ENCODE measurements at regions not wholly inside any gene's neighbourhood (a gene's known extent, or its start where the extent isn't known, plus 50 kb on each side); places are given as distances from the start of the nearest gene placed in this dataset.

DNA sequence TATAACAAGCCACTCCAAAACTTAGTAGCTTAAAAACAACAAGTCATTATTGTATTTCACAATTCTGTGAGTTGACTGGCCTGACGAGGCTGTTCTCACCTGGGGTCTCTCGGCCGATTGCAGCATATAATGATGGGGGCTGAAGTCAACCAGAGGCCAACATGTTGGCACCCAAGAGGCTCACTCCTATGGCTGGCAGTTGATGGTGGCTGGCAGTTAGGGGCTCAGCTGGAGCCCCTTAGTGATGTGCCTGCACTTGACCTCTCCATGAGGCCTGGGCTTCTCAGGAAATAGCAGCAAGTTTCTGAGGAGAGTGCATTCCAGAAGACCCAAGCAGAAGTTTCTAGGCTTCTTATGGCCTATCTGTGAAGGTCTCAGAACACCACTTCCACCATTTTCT, 459.4 kb downstream of the NPHP4 start:
- H3K9me3 ChIP-seq: no peaks in the 10 kb centered on the region
- no peak overlapping the region for H3K4me3 ChIP-seq
- no peak for DNase-seq
- H3K36me3 ChIP-seq (ENCODE audit: low read depth): no peaks in the 10 kb centered on the region
- TF ChIP-seq, protein P1, sequence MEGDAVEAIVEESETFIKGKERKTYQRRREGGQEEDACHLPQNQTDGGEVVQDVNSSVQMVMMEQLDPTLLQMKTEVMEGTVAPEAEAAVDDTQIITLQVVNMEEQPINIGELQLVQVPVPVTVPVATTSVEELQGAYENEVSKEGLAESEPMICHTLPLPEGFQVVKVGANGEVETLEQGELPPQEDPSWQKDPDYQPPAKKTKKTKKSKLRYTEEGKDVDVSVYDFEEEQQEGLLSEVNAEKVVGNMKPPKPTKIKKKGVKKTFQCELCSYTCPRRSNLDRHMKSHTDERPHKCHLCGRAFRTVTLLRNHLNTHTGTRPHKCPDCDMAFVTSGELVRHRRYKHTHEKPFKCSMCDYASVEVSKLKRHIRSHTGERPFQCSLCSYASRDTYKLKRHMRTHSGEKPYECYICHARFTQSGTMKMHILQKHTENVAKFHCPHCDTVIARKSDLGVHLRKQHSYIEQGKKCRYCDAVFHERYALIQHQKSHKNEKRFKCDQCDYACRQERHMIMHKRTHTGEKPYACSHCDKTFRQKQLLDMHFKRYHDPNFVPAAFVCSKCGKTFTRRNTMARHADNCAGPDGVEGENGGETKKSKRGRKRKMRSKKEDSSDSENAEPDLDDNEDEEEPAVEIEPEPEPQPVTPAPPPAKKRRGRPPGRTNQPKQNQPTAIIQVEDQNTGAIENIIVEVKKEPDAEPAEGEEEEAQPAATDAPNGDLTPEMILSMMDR (IDR thresholded peaks at IDR 0.05): no peak
- intact Hi-C loops (cut with DNase I, micrococcal nuclease): no loop called here
- no peak for ATAC-seq
- H3K4me1 ChIP-seq (ENCODE audit: low read depth): no peaks in the 10 kb centered on the region

DNA sequence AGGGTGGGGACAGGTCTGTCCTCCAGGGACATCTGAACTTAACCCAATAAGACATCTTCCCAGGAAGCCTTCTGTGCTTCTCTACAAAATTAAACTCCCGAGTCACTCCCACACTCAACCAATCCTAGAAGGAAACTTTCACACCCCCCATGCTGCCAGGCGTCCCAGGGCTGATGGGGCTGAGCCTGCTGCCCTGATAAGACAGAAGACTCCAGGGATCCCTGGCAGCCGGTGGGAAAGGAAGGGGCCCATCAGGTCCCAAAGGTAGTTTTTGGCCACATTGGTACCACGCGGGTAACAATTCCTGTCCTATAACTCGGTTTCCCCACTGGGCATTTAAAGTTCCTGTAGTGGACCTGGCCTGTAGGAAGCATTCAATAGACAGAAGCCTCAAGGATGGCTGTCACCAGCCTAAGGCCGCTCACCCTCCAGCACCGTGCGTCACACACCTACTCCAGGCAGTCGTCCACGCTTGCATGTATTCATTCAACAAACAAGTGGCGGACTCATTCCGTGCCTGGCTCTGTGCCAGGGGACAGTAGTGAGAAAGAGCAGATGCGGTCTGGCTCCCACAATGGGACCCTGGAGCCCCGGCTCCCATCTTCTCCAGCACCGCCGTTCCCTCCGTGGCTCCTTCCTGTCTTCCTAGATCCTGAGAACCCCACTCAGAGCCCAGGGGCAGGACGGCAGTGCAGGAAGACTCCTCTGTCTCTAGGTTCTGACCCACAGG, 465.2 kb downstream of the NPHP4 start:
- Histone ChIP-seq H3K4me1 (ENCODE audit: low read depth) (no peaks in the 10 kb centered on the region), H3K36me3 (ENCODE audit: low read depth) (no peaks in the 10 kb centered on the region), H3K9me3 (no peaks in the 10 kb centered on the region), H3K4me3 (no peak overlapping the region)
- no peak for ATAC-seq
- DNase-seq: no peak
- TF ChIP-seq, protein P1 (IDR thresholded peaks at IDR 0.05): no peak
- intact Hi-C loops (cut with DNase I, micrococcal nuclease): no loop called here

DNA sequence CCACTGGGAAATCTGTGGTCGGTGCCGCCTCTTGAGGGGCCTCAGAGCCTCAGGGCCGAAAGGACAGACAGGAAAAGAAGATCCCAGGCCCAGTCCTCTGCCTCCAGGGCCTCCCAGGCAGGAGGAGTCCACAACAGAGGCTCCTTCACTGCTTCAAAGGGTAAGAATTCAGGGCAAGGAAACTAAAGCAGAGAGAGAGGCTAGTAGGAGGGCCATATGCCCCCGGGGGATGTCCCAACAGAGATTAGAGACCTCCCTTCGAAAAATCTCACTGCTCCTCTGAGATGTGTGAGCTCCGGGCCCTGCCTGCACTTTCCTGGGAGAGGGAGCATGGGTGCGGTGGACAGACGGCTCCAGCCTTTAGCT, 465.9 kb downstream of the NPHP4 start:
- Histone ChIP-seq H3K9me3 (no peaks in the 10 kb centered on the region), H3K4me3 (no peak overlapping the region), H3K36me3 (ENCODE audit: low read depth) (no peaks in the 10 kb centered on the region), H3K4me1 (ENCODE audit: low read depth) (no peaks in the 10 kb centered on the region)
- no peak for DNase-seq
- intact Hi-C loops (cut with DNase I, micrococcal nuclease): no loop called here
- TF ChIP-seq, protein P1 (IDR thresholded peaks at IDR 0.05): no peak
- ATAC-seq: no peak

DNA sequence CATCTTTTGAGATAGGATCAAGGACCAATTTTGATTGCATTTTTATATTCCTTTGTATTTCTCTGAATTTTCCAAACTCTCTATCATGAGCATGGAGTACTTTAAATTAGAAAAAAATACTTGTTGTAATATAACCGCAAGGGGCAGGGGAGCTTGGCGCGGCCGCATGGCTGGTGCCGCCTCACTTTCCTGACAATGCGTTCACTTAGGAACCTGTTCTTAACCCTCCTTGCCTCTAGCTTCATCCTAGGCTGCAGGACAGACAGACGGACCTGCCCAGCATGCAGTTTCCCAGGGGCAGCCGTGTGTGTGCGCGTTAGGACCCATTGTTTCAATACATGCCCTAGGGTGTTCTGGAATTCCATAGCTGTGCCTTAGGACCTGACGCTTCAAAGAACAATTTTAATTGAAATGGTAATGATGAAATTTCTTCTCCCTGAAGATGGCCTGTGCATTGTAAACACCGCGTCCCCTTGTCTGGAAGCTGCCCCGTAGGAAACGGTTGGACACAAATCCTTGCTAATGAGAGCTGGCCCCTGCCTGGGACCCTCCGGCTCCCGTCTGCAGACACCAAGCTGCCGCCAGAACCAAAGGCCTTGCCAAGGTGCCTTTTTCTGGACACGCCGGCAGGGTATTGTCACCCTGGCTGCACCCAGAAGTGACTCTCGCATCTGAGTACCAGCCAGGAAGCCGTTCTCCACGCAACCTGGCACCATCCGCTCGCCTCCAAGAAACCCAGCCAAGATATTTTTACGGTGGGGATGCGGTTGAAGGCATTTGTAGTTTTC, 466.4 kb downstream of the NPHP4 start:
- no peaks in the 10 kb centered on the region for H3K36me3 ChIP-seq (ENCODE audit: low read depth)
- intact Hi-C loops (cut with DNase I, micrococcal nuclease): no loop called here
- TF ChIP-seq, protein P1 (IDR thresholded peaks at IDR 0.05): no peak
- ATAC-seq (no peak), DNase-seq (no peak)
- H3K9me3 ChIP-seq: no peaks in the 10 kb centered on the region
- H3K4me3 ChIP-seq: no peak overlapping the region
- no peaks in the 10 kb centered on the region for H3K4me1 ChIP-seq (ENCODE audit: low read depth)

DNA sequence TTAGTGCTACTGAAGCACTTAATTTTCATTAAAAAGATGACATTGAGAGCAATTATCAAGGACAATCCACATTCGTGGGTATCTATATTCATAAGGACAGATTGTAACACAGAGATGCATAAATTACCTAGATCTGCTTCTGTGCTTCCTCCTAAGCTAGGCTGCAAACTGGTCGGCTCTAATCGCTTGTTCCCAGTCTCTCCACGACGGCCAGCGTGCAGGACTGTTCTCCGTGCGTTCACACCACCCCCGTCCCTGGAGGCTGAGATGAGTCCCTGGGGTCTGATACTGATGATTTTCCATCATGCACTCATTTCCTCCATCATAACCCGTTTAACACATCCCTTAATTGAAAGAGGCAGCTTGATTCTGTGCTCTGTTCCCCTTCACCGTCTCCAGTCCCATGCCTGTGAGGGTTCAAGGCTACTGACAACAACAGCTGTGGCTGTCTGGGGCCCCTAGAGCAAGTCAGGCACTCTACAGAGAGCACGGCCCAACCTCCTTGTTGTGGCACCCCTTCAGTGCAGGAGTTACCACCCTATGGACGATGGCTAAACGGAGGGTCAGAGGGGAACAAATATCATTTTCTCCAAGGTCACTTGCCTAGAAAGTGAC, 469.6 kb downstream of the NPHP4 start:
- TF ChIP-seq, protein P1 (IDR thresholded peaks at IDR 0.05): no peak
- no peak for DNase-seq
- Histone ChIP-seq H3K4me3 (no peak overlapping the region), H3K4me1 (ENCODE audit: low read depth) (no peaks in the 10 kb centered on the region), H3K9me3 (no peaks in the 10 kb centered on the region), H3K36me3 (ENCODE audit: low read depth) (no peaks in the 10 kb centered on the region)
- ATAC-seq: no peak
- intact Hi-C loops (cut with DNase I, micrococcal nuclease): no loop called here

Data from mucosa of descending colon (tissue), 3 donors.